ENCODE measurements at regions not wholly inside any gene's neighbourhood (a gene's known extent, or its start where the extent isn't known, plus 50 kb on each side); places are given as distances from the start of the nearest gene placed in this dataset.

DNA sequence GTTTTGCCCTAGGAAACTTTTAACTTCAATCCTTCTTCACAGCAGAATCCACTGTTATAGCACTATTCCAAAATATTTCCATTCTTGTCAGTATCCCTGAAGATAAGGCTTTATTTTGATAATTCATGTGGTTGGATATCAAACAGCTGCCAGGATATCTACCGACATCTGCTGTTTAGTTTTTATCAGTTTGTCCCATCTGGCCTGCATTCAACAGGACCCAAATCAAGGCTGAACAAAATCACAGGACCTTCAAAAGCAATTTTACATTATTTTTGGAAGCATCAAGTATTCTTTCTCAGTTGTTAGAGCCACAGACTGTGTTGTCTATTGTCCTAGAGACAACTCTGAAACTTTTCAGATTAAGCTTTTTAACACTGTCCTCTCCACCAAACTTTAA, 429.0 kb upstream of the PIK3C3 start:
- 39 to 57% methylated on average over 1 of the region's 1 CpG for WGBS, 2 donors
- intact Hi-C loops (cut with DNase I) = no loop called here

DNA sequence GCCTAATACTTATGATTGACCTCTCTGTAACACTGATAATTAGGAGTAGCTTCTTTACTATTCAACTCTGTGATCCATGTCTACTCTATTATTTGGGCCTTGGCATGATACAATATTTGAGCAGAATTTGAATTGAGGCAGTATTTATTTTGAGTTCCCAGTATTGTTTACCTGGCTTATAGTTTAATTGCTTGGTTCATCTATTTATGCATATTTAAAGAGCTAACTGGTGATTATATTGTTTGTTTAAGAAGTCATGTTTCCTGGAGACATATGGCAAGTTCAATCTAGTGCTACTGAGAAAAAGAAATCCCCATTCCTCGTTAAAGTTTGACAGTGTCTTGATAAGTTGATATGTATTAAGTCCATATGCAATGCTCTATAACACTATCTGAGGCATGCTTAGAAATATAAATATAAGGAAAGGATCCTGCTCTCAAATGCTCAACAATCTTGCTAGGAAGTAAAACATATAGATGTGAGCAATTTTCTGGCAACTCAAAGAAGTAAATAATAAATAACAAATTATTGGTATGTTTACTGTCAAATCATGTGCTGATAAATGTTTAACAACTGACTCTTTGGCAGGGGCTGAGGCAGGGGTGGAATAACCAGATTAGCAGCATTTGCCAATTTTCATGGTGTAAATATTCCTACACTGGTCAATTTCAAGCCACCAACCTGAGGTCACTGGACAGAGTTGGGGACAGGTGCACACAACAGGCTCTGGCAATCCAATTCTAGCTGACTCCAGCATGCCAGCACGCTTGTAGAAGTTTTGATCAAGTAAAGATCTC, 430.2 kb upstream of the PIK3C3 start:
- Histone ChIP-seq H3K4me1 (no peaks in the 10 kb centered on the region), H3K27ac (no peak overlapping the region), H3K9me3 (no peaks in the 10 kb centered on the region), H3K4me3 (no peak overlapping the region), H3K36me3 (no peaks in the 10 kb centered on the region), H3K27me3 (no peaks in the 10 kb centered on the region)
- DNase-seq = no peak
- intact Hi-C loops (cut with DNase I) = no loop called here
- WGBS, 2 donors = 18 to 40% methylated on average over 2 of the region's 2 CpGs
- TF ChIP-seq EP300 (IDR thresholded peaks at IDR 0.05) (no peak), POLR2A (IDR thresholded peaks at IDR 0.05) (no peak), POLR2AphosphoS5 (IDR thresholded peaks at IDR 0.05) (no peak)
- TF ChIP-seq, protein P1, sequence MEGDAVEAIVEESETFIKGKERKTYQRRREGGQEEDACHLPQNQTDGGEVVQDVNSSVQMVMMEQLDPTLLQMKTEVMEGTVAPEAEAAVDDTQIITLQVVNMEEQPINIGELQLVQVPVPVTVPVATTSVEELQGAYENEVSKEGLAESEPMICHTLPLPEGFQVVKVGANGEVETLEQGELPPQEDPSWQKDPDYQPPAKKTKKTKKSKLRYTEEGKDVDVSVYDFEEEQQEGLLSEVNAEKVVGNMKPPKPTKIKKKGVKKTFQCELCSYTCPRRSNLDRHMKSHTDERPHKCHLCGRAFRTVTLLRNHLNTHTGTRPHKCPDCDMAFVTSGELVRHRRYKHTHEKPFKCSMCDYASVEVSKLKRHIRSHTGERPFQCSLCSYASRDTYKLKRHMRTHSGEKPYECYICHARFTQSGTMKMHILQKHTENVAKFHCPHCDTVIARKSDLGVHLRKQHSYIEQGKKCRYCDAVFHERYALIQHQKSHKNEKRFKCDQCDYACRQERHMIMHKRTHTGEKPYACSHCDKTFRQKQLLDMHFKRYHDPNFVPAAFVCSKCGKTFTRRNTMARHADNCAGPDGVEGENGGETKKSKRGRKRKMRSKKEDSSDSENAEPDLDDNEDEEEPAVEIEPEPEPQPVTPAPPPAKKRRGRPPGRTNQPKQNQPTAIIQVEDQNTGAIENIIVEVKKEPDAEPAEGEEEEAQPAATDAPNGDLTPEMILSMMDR (IDR thresholded peaks at IDR 0.05) = no peak

More for the DNA sequence above, 429.0 kb upstream of the PIK3C3 start:
- H3K27me3 ChIP-seq = no peaks in the 10 kb centered on the region
- no peak for DNase-seq
- H3K27ac ChIP-seq = no peak overlapping the region
- no peak overlapping the region for H3K4me3 ChIP-seq
- H3K9me3 ChIP-seq = no peaks in the 10 kb centered on the region
- TF ChIP-seq POLR2A (IDR thresholded peaks at IDR 0.05) = no peak
- no peak for TF ChIP-seq POLR2AphosphoS5 (IDR thresholded peaks at IDR 0.05)
- TF ChIP-seq EP300 (IDR thresholded peaks at IDR 0.05) = no peak
- TF ChIP-seq, protein P1 (IDR thresholded peaks at IDR 0.05) = no peak
- H3K36me3 ChIP-seq = no peaks in the 10 kb centered on the region
- no peaks in the 10 kb centered on the region for H3K4me1 ChIP-seq

DNA sequence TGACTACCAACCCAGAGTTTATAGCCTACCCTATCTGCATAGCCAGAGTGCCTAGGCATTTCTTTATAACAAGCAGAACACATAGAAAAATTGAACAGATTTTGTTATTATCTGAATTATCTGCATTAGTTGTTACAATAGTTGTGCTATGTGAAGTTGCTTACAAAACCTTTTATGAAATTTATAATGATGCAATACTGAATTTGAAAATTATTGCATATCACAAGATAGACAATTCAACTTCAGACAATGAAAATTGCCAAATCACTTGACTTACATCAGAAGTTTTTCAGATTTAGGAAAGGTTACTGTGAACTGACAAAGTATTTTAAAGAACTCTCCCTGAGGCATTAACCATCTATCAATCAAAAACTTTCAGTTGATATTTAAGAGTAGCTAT, 437.9 kb upstream of the PIK3C3 start:
- H3K27me3 ChIP-seq = no peaks in the 10 kb centered on the region
- no peaks in the 10 kb centered on the region for H3K36me3 ChIP-seq
- no peak for TF ChIP-seq EP300 (IDR thresholded peaks at IDR 0.05)
- TF ChIP-seq, protein P1 (IDR thresholded peaks at IDR 0.05) = no peak
- TF ChIP-seq POLR2A (IDR thresholded peaks at IDR 0.05) = no peak
- TF ChIP-seq POLR2AphosphoS5 (IDR thresholded peaks at IDR 0.05) = no peak
- H3K9me3 ChIP-seq = no peaks in the 10 kb centered on the region
- H3K27ac ChIP-seq = no peak overlapping the region
- no peak for DNase-seq
- no peaks in the 10 kb centered on the region for H3K4me1 ChIP-seq
- no peak overlapping the region for H3K4me3 ChIP-seq
- intact Hi-C loops (cut with DNase I) = no loop called here

DNA sequence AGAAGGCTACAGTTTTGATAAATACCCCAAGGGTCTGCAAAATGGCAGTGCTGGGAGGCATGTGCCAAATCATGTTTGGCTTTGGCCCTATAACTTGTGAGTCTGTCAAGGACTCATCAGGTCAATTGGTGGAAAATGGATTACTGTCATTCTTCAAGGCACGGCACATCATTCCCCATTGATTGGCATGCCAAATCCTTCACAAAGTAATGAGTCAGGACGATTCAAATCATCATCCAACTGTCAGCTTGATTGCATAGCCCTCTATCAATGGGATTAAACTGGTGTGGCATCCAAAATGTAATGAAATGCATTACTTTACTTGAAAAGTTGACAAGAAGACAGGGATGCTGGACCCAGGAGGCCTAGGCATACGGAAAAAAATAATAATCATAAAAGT, 441.6 kb upstream of the PIK3C3 start:
- Histone ChIP-seq H3K9me3 (no peaks in the 10 kb centered on the region), H3K4me1 (no peaks in the 10 kb centered on the region), H3K36me3 (no peaks in the 10 kb centered on the region), H3K27ac (no peak overlapping the region), H3K27me3 (no peaks in the 10 kb centered on the region), H3K4me3 (no peak overlapping the region)
- 76 to 82% methylated on average over 3 of the region's 3 CpGs for WGBS, 2 donors
- no peak for DNase-seq
- intact Hi-C loops (cut with DNase I) = no loop called here
- TF ChIP-seq EP300 (IDR thresholded peaks at IDR 0.05) (no peak), POLR2AphosphoS5 (IDR thresholded peaks at IDR 0.05) (no peak), POLR2A (IDR thresholded peaks at IDR 0.05) (no peak)
- TF ChIP-seq, protein P1 (IDR thresholded peaks at IDR 0.05) = no peak

DNA sequence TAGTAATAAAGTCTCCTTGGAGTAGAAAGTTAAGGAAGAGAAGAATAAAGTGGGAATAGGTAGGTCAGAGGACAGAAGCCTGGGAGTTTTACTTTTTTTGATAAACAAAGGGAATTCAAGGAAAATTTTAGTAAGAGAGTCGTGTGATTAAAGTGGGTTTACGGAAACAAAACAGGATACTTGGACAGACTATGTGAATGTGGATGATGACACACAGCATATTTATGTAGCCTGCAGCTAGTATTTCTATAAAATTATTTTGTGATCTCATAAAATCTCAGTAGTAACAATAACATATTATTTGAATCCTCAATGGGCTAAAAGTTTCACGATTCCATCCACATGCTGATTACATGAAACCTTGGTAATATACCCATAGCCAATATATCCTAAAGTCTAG, 450.7 kb upstream of the PIK3C3 start:
- no peaks in the 10 kb centered on the region for H3K9me3 ChIP-seq
- DNase-seq = no peak
- TF ChIP-seq EP300 (IDR thresholded peaks at IDR 0.05) = no peak
- no peak for TF ChIP-seq POLR2A (IDR thresholded peaks at IDR 0.05)
- TF ChIP-seq, protein P1 (IDR thresholded peaks at IDR 0.05) = no peak
- no peak for TF ChIP-seq POLR2AphosphoS5 (IDR thresholded peaks at IDR 0.05)
- no peaks in the 10 kb centered on the region for H3K4me1 ChIP-seq
- 87% methylated on average over 3 of the region's 3 CpGs for WGBS, 2 donors
- H3K27me3 ChIP-seq = no peaks in the 10 kb centered on the region
- no peaks in the 10 kb centered on the region for H3K36me3 ChIP-seq
- H3K4me3 ChIP-seq = no peak overlapping the region
- H3K27ac ChIP-seq = no peak overlapping the region
- intact Hi-C loops (cut with DNase I) = no loop called here

Data from sigmoid colon (tissue), 6 donors.